GM23248 (cell line): ENCODE measurements at regions not wholly inside any gene's neighbourhood (a gene's known extent, or its start where the extent isn't known, plus 50 kb on each side); places are given as distances from the start of the nearest gene placed in this dataset.

Experiments used
- DNase-seq: peaks from one replicate; pipeline ENCODE4 v3.0.0-alpha.2; 2015
- H2AFZ ChIP-seq: fragments of 200-600 bp; sonication (generic); 2 replicates; pipeline ENCODE4 v1.6.1; 2016; ENCODE audit warnings: antibody characterized with exemption
- H3F3A ChIP-seq: fragments of 200-600 bp; sonication (generic); 2 replicates; pipeline ENCODE4 v1.6.1; 2016; ENCODE audit warnings: mild to moderate bottlenecking, antibody characterized with exemption, mixed run types; ENCODE audit not compliant: insufficient read depth
- H3K27ac ChIP-seq: fragments of 200-600 bp; sonication (generic); 2 replicates; pipeline ENCODE4 v1.5.1; 2016; ENCODE audit warnings: mild to moderate bottlenecking
- H3K27me3 ChIP-seq: fragments of 200-600 bp; sonication (generic); replicated peaks from 2 replicates; pipeline ENCODE4 v1.6.1; 2016; ENCODE audit warnings: mild to moderate bottlenecking; ENCODE audit not compliant: insufficient read depth
- H3K36me3 ChIP-seq: fragments of 200-600 bp; sonication (generic); 2 replicates; pipeline ENCODE4 v1.6.1; 2016; ENCODE audit warnings: low read depth, mild to moderate bottlenecking
- H3K4me1 ChIP-seq: fragments of 200-600 bp; sonication (generic); 2 replicates; pipeline ENCODE4 v1.6.1; 2016; ENCODE audit warnings: mild to moderate bottlenecking; ENCODE audit not compliant: insufficient read depth
- H3K4me2 ChIP-seq: fragments of 200-600 bp; sonication (generic); one replicate; pipeline ENCODE4 v1.6.1; 2016; ENCODE audit warnings: mild to moderate bottlenecking; ENCODE audit not compliant: unreplicated experiment
- H3K4me3 ChIP-seq: fragments of 200-600 bp; sonication (generic); 2 replicates; pipeline ENCODE4 v1.5.1; 2016; ENCODE audit warnings: mild to moderate bottlenecking
- H3K79me2 ChIP-seq: fragments of 200-600 bp; sonication (generic); 2 replicates; pipeline ENCODE4 v1.6.1; 2016; ENCODE audit warnings: mild to moderate bottlenecking; ENCODE audit not compliant: insufficient read depth
- H3K9ac ChIP-seq: fragments of 200-600 bp; sonication (generic); 2 replicates; pipeline ENCODE4 v1.6.1; 2016; ENCODE audit warnings: mild to moderate bottlenecking
- H3K9me2 ChIP-seq: fragments of 200-600 bp; sonication (generic); 2 replicates; pipeline ENCODE4 v1.6.1; 2016; ENCODE audit warnings: mixed run types, mild to moderate bottlenecking, moderate library complexity; ENCODE audit not compliant: insufficient read depth
- H3K9me3 ChIP-seq: fragments of 200-600 bp; sonication (generic); one replicate; pipeline ENCODE4 v1.6.1; 2017; ENCODE audit warnings: low read depth
- H4K20me1 ChIP-seq: fragments of 200-600 bp; sonication (generic); 2 replicates; pipeline ENCODE4 v1.6.0; 2016; ENCODE audit not compliant: insufficient read depth
- EZH2 ChIP-seq: fragments of 200-600 bp; sonication (generic); IDR thresholded peaks from 2 replicates; pipeline ENCODE4 v1.6.1; 2018; ENCODE audit warnings: antibody characterized with exemption, mild to moderate bottlenecking; ENCODE audit not compliant: insufficient read depth, poor library complexity, severe bottlenecking
- EZH2phosphoT487 ChIP-seq: fragments of 200-600 bp; sonication (generic); IDR thresholded peaks from 2 replicates; pipeline ENCODE4 v1.6.1; 2018; ENCODE audit warnings: antibody characterized with exemption, moderate library complexity, mild to moderate bottlenecking, low read depth; ENCODE audit not compliant: insufficient read depth
- WGBS, 2 experiments: methylation state at CpG; one replicate each; pipeline ENCODE4 v1.1.6; 2015 to 2017; ENCODE audit warnings: low lambda C conversion rate in 2 of 2, low coverage in 1 of 2; ENCODE audit errors: missing lambda C conversion rate in 2 of 2; 5-methylcytosine and 5-hydroxymethylcytosine counted together
- in situ Hi-C: fragments of 300-500 bp; cut with MboI; formaldehyde crosslinking; loops from 2 replicates; pipeline ENCODE4 v1.15.0; 2020

GRCh38 chr3:159128628-159129027, 326.8 kb downstream of the MFSD1 start:
- no peaks in the 10 kb centered on the region for H3K36me3 ChIP-seq
- no peak for TF ChIP-seq EZH2phosphoT487
- no peak overlapping the region for H3K4me3 ChIP-seq
- H3K79me2 ChIP-seq = no peaks in the 10 kb centered on the region
- no peaks in the 10 kb centered on the region for H3K27me3 ChIP-seq
- H3K9me3 ChIP-seq = no peaks in the 10 kb centered on the region
- in situ Hi-C loops = no loop called here
- peaks cover 38% of the 10 kb centered on the region for H3K4me1 ChIP-seq
- H3F3A ChIP-seq = peaks cover 36% of the 10 kb centered on the region
- no peak overlapping the region for H3K9ac ChIP-seq
- DNase-seq = peak; percentile 84
- peak overlapping the region; percentile 33 for H3K27ac ChIP-seq
- no peaks in the 10 kb centered on the region for H4K20me1 ChIP-seq
- H3K4me2 ChIP-seq = peak overlapping the region; percentile 58
- no peaks in the 10 kb centered on the region for H3K9me2 ChIP-seq
- 29 to 37% methylated on average over 3 of the region's 3 CpGs for WGBS, 2 experiments
- peak overlapping the region; percentile 32 for H2AFZ ChIP-seq

GRCh38 chr3:159130108-159130507, 328.3 kb downstream of the MFSD1 start:
- no peaks in the 10 kb centered on the region for H4K20me1 ChIP-seq
- no peak overlapping the region for H3K9ac ChIP-seq
- peak; percentile 8 for DNase-seq
- no peak overlapping the region for H3K4me3 ChIP-seq
- H3K36me3 ChIP-seq = no peaks in the 10 kb centered on the region
- H3K27ac ChIP-seq = no peak overlapping the region
- no peaks in the 10 kb centered on the region for H3K9me3 ChIP-seq
- H2AFZ ChIP-seq = no peak overlapping the region
- H3K27me3 ChIP-seq = no peaks in the 10 kb centered on the region
- no peak overlapping the region for H3K4me2 ChIP-seq
- H3K9me2 ChIP-seq = no peaks in the 10 kb centered on the region
- TF ChIP-seq EZH2phosphoT487 (no peak), EZH2 (no peak)
- in situ Hi-C loops = no loop called here
- 6 to 8% methylated on average over 1 of the region's 1 CpG for WGBS, 2 experiments
- H3F3A ChIP-seq = peaks cover 36% of the 10 kb centered on the region
- H3K4me1 ChIP-seq = peaks cover 38% of the 10 kb centered on the region
- H3K79me2 ChIP-seq = no peaks in the 10 kb centered on the region

- Histone ChIP-seq H4K20me1 (no peaks in the 10 kb centered on the region), H2AFZ (no peak overlapping the region), H3K9me2 (no peaks in the 10 kb centered on the region), H3K9ac (no peak overlapping the region), H3K27ac (no peak overlapping the region), H3K9me3 (no peaks in the 10 kb centered on the region), H3K79me2 (no peaks in the 10 kb centered on the region), H3K4me1 (peaks cover 32% of the 10 kb centered on the region), H3F3A (peaks cover 36% of the 10 kb centered on the region), H3K27me3 (no peaks in the 10 kb centered on the region), H3K4me2 (no peak overlapping the region), H3K4me3 (no peak overlapping the region), H3K36me3 (no peaks in the 10 kb centered on the region)
- in situ Hi-C loops = no loop called here
- DNase-seq = no peak
- no peak for TF ChIP-seq EZH2
- TF ChIP-seq EZH2phosphoT487 = no peak
Measured at GRCh38 chr3:159131376-159131775, 329.5 kb downstream of the MFSD1 start.

GRCh38 chr3:159137949-159138348, 336.1 kb downstream of the MFSD1 start:
- Histone ChIP-seq H4K20me1 (no peaks in the 10 kb centered on the region), H3K9ac (no peak overlapping the region), H3K9me3 (no peaks in the 10 kb centered on the region), H3K4me1 (no peaks in the 10 kb centered on the region), H2AFZ (no peak overlapping the region), H3K9me2 (no peaks in the 10 kb centered on the region), H3K4me3 (no peak overlapping the region), H3K4me2 (no peak overlapping the region), H3K36me3 (no peaks in the 10 kb centered on the region), H3K27ac (no peak overlapping the region), H3K79me2 (no peaks in the 10 kb centered on the region), H3F3A (no peaks in the 10 kb centered on the region), H3K27me3 (no peaks in the 10 kb centered on the region)
- WGBS, 2 experiments = 66 to 67% methylated on average over 3 of the region's 3 CpGs
- in situ Hi-C loops = no loop called here
- no peak for DNase-seq
- no peak for TF ChIP-seq EZH2phosphoT487
- TF ChIP-seq EZH2 = no peak

- H3F3A ChIP-seq = no peaks in the 10 kb centered on the region
- H3K36me3 ChIP-seq = no peaks in the 10 kb centered on the region
- WGBS, 2 experiments = 100% methylated on average over 2 of the region's 2 CpGs
- H3K9ac ChIP-seq = no peak overlapping the region
- no peaks in the 10 kb centered on the region for H3K4me1 ChIP-seq
- TF ChIP-seq EZH2 = no peak
- no peak for TF ChIP-seq EZH2phosphoT487
- H3K79me2 ChIP-seq = no peaks in the 10 kb centered on the region
- no peak overlapping the region for H3K4me3 ChIP-seq
- H3K9me3 ChIP-seq = no peaks in the 10 kb centered on the region
- DNase-seq = no peak
- H3K9me2 ChIP-seq = no peaks in the 10 kb centered on the region
- in situ Hi-C loops = no loop called here
- H2AFZ ChIP-seq = no peak overlapping the region
- H3K4me2 ChIP-seq = no peak overlapping the region
- no peak overlapping the region for H3K27ac ChIP-seq
- H3K27me3 ChIP-seq = no peaks in the 10 kb centered on the region
- no peaks in the 10 kb centered on the region for H4K20me1 ChIP-seq
Measured at GRCh38 chr3:159139326-159139725, 337.5 kb downstream of the MFSD1 start.
